HG03439 (cell line): ENCODE measurements at regions not wholly inside any gene's neighbourhood (a gene's known extent, or its start where the extent isn't known, plus 50 kb on each side); places are given as distances from the start of the nearest gene placed in this dataset.
A peak's percentile ranks its signal among the peaks of the same experiment; 100 is the strongest.

ENCODE experiments used
- ATAC-seq: cut with Tn5 transposase; IDR thresholded peaks from one replicate; pipeline ENCODE4 v1.9.1; 2021; ENCODE audit warnings: mild to moderate bottlenecking, moderate library complexity; ENCODE audit not compliant: unreplicated experiment

- peak; percentile 65 for ATAC-seq
Observed at GRCh38 chr5:68406767-68407241, 191.2 kb downstream of the PIK3R1 start.

GRCh38 chr5:68407311-68408239, 192.0 kb downstream of the PIK3R1 start:
- ATAC-seq, result no peak

- ATAC-seq, result no peak
Observed at GRCh38 chr5:68408345-68408871, 192.9 kb downstream of the PIK3R1 start.

- ATAC-seq, result no peak
Observed at GRCh38 chr5:68409259-68409658, 193.7 kb downstream of the PIK3R1 start.

- no peak for ATAC-seq
Observed at GRCh38 chr5:68411161-68411560, 195.6 kb downstream of the PIK3R1 start.

- ATAC-seq, result no peak
Observed at GRCh38 chr5:68415177-68416085, 199.9 kb downstream of the PIK3R1 start.

GRCh38 chr5:68416714-68417113, 201.2 kb downstream of the PIK3R1 start:
- no peak for ATAC-seq

- ATAC-seq, result no peak
Observed at GRCh38 chr5:68418201-68418600, 202.6 kb downstream of the PIK3R1 start.

GRCh38 chr5:68418680-68419079, 203.1 kb downstream of the PIK3R1 start:
- ATAC-seq, result no peak

GRCh38 chr5:68419081-68419636, 203.6 kb downstream of the PIK3R1 start:
- no peak for ATAC-seq

GRCh38 chr5:68419637-68420452, 204.3 kb downstream of the PIK3R1 start:
- ATAC-seq, result no peak

GRCh38 chr5:68420476-68421344, 205.2 kb downstream of the PIK3R1 start:
- ATAC-seq, result no peak

- ATAC-seq, result no peak
Observed at GRCh38 chr5:68421485-68422220, 206.1 kb downstream of the PIK3R1 start.

- ATAC-seq, result no peak
Observed at GRCh38 chr5:68423154-68423811, 207.7 kb downstream of the PIK3R1 start.

- ATAC-seq, result peak; percentile 53
Observed at GRCh38 chr5:68424799-68425537, 209.4 kb downstream of the PIK3R1 start.

- ATAC-seq, result no peak
Observed at GRCh38 chr5:68426586-68426985, 211.0 kb downstream of the PIK3R1 start.

- no peak for ATAC-seq
Observed at GRCh38 chr5:68428231-68428811, 212.8 kb downstream of the PIK3R1 start.
